Mesendoderm (in vitro differentiated cells): ENCODE measurements at regions not wholly inside any gene's neighbourhood (a gene's known extent, or its start where the extent isn't known, plus 50 kb on each side); places are given as distances from the start of the nearest gene placed in this dataset.

Source experiments
- DNase-seq: peaks from one replicate; pipeline ENCODE4 v3.0.0; 2013
- H2AK5ac ChIP-seq: 2 replicates; pipeline ENCODE4 v1.6.1; 2013; ENCODE audit warnings: low read length, inconsistent platforms
- H2BK120ac ChIP-seq: 2 replicates; pipeline ENCODE4 v1.6.1; 2013; ENCODE audit warnings: low read depth, mild to moderate bottlenecking, low read length, moderate library complexity, mixed read lengths
- H2BK15ac ChIP-seq: replicated peaks from 2 replicates; pipeline ENCODE4 v1.6.1; 2013; ENCODE audit warnings: low read depth, mild to moderate bottlenecking, moderate library complexity
- H2BK5ac ChIP-seq: 2 replicates; pipeline ENCODE4 v1.6.1; 2013; ENCODE audit warnings: low read length, inconsistent platforms
- H3K18ac ChIP-seq: 2 replicates; pipeline ENCODE4 v1.6.1; 2013; ENCODE audit warnings: mild to moderate bottlenecking, low read length, mixed read lengths
- H3K23ac ChIP-seq: one replicate; pipeline ENCODE4 v1.6.1; 2013; ENCODE audit warnings: low read length
- H3K27ac ChIP-seq: 2 replicates; pipeline ENCODE4 v1.5.1; 2013; ENCODE audit warnings: low read depth, mild to moderate bottlenecking, inconsistent platforms, low read length, moderate library complexity
- H3K27me3 ChIP-seq: 2 replicates; pipeline ENCODE4 v1.6.1; 2013; ENCODE audit warnings: low read length, control low read depth, mild to moderate bottlenecking, inconsistent platforms; ENCODE audit not compliant: insufficient read depth, poor library complexity
- H3K36me3 ChIP-seq: 2 replicates; pipeline ENCODE4 v1.6.1; 2013; ENCODE audit warnings: low read length, inconsistent platforms; ENCODE audit not compliant: control insufficient read depth, insufficient read depth
- H3K4ac ChIP-seq: one replicate; pipeline ENCODE4 v1.6.1; 2013; ENCODE audit warnings: low read depth, mild to moderate bottlenecking, low read length, moderate library complexity
- H3K4me1 ChIP-seq: 2 replicates; pipeline ENCODE4 v1.6.1; 2013; ENCODE audit warnings: low read depth, low read length, inconsistent platforms; ENCODE audit not compliant: control insufficient read depth
- H3K4me2 ChIP-seq: 2 replicates; pipeline ENCODE4 v1.6.1; 2013; ENCODE audit warnings: low read length
- H3K4me3 ChIP-seq: 2 replicates; pipeline ENCODE4 v1.5.1; 2013; ENCODE audit warnings: mild to moderate bottlenecking, low read length
- H3K56ac ChIP-seq: one replicate; pipeline ENCODE4 v1.6.1; 2013; ENCODE audit warnings: low read length
- H3K79me1 ChIP-seq: 2 replicates; pipeline ENCODE4 v1.6.1; 2013; ENCODE audit warnings: low read length, inconsistent platforms
- H3K79me2 ChIP-seq: 2 replicates; pipeline ENCODE4 v1.6.1; 2013; ENCODE audit warnings: mild to moderate bottlenecking, low read length; ENCODE audit not compliant: control insufficient read depth, insufficient read depth
- H3K9ac ChIP-seq: 2 replicates; pipeline ENCODE4 v1.6.1; 2013; ENCODE audit warnings: low read length, inconsistent platforms
- H4K5ac ChIP-seq: one replicate; pipeline ENCODE4 v1.6.1; 2013; ENCODE audit warnings: low read length
- H4K8ac ChIP-seq: one replicate; pipeline ENCODE4 v1.6.1; 2013; ENCODE audit warnings: low read depth, mild to moderate bottlenecking, control low read depth, low read length, moderate library complexity
- WGBS: extraction: QIAGEN DNeasy Blood & Tissue Kit; methylation state at CpG from one replicate; pipeline ENCODE4 v1.1.7; 2013; ENCODE audit warnings: low lambda C conversion rate, missing lambda C conversion rate; ENCODE audit not compliant: insufficient coverage; ENCODE audit errors: extremely low coverage; 5-methylcytosine and 5-hydroxymethylcytosine counted together

GRCh38 chr4:77501851-77502250 is 103.8 kb upstream of the CXCL13 start:
- H3K27me3 ChIP-seq = no peaks in the 10 kb centered on the region
- no peak overlapping the region for H3K27ac ChIP-seq
- H3K4ac ChIP-seq = no peak overlapping the region
- H2BK5ac ChIP-seq = no peak overlapping the region
- no peak overlapping the region for H3K9ac ChIP-seq
- no peak for DNase-seq
- H4K8ac ChIP-seq = no peak overlapping the region
- no peak overlapping the region for H4K5ac ChIP-seq
- H3K4me2 ChIP-seq = no peak overlapping the region
- no peak overlapping the region for H3K56ac ChIP-seq
- no peak overlapping the region for H2BK15ac ChIP-seq
- H3K4me3 ChIP-seq = no peak overlapping the region
- no peaks in the 10 kb centered on the region for H3K36me3 ChIP-seq
- no peak overlapping the region for H3K18ac ChIP-seq
- no peaks in the 10 kb centered on the region for H3K79me2 ChIP-seq
- no CpG with 5 or more reads among the region's 2 CpGs for WGBS
- no peak overlapping the region for H2BK120ac ChIP-seq
- H3K23ac ChIP-seq = no peak overlapping the region
- no peaks in the 10 kb centered on the region for H3K79me1 ChIP-seq
- H2AK5ac ChIP-seq = no peak overlapping the region
- H3K4me1 ChIP-seq = no peaks in the 10 kb centered on the region

DNA sequence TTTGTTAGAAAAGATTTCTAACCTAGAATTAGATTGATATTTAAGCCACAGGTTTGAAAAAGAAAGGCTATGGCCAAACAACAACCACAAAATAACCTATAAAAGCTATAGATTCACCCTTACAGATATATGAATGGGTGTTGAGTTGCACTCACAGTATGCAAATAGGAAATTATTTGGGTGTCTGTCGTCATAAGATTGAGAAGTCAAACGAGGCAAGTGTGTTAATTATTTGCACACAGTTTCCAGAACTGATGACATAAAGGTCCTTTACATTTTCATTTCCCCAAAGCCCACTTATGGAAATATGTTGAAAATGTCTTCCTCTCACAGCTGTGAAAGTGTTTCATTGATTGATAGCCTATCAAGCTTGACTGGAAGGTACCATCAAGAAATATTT is 101.2 kb upstream of the CXCL13 start:
- Histone ChIP-seq H3K4ac (no peak overlapping the region), H2BK15ac (no peak overlapping the region)

DNA sequence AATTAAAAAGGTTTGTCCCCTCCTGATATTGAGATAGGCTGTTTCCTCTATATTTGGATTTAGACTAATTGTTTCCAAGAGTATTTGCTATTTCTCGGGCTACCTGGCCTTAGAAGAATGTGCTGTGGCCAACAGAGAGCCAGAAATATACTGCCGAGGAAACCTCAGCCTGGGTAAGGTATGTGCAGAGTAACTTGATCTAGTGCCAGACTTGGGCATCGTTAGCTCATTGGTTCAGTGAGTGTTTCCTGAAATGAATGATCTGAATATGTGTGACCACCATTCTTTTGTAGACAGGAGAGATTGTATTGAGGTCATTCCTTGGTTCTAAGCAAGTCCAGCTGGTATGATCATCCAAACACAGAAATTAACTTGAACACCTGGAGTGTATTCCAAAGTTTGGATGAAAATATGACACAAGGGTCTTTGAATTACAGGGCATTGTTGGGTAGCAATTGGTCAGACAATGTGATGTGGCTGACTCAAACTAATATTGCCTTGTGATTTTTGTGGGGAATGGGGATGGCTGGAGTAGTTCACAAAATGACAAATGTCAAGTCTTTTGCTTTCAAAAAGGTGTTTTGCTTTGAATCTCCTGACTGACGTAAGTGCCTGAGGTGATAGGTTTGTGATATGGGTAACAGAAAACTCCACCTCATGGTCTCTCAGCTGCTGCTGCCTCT is 100.2 kb upstream of the CXCL13 start:
- no CpG with 5 or more reads among the region's 4 CpGs for WGBS
- Histone ChIP-seq H3K36me3 (no peaks in the 10 kb centered on the region), H3K9ac (no peak overlapping the region)

More for the DNA sequence above, 101.2 kb upstream of the CXCL13 start:
- H3K18ac ChIP-seq = no peak overlapping the region
- H2BK120ac ChIP-seq = no peak overlapping the region
- H3K36me3 ChIP-seq = no peaks in the 10 kb centered on the region
- H3K79me1 ChIP-seq = no peaks in the 10 kb centered on the region
- no peak overlapping the region for H2AK5ac ChIP-seq
- no peak overlapping the region for H3K23ac ChIP-seq
- H3K79me2 ChIP-seq = no peaks in the 10 kb centered on the region
- no CpG with 5 or more reads among the region's 2 CpGs for WGBS
- no peak overlapping the region for H3K27ac ChIP-seq
- no peak overlapping the region for H3K4me3 ChIP-seq
- H3K27me3 ChIP-seq = no peaks in the 10 kb centered on the region
- H3K56ac ChIP-seq = no peak overlapping the region
- H3K9ac ChIP-seq = no peak overlapping the region
- DNase-seq = no peak
- no peak overlapping the region for H2BK5ac ChIP-seq
- H4K8ac ChIP-seq = no peak overlapping the region
- H4K5ac ChIP-seq = no peak overlapping the region
- no peaks in the 10 kb centered on the region for H3K4me1 ChIP-seq
- H3K4me2 ChIP-seq = no peak overlapping the region

DNA sequence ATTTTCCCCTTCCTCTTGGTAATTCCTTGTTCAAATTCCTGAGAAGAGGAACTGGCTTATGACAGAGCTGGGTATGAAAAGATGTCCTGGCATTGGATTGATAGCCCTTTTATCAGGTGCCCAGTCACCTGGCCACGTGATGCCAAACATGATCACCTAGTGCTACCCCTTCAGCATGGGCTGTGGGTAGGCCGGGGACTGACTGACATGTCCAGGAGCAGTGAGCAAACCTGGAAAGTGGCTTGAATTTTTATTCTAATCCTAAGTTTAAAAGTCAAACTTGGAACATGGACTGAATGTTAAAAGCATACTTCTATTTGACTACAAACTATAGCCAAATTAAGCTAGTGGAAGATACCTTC is 99.7 kb upstream of the CXCL13 start:
- H2BK15ac ChIP-seq = no peak overlapping the region
- no peak overlapping the region for H3K27ac ChIP-seq
- DNase-seq = no peak
- H3K23ac ChIP-seq = no peak overlapping the region
- H3K4me2 ChIP-seq = no peak overlapping the region
- no CpG with 5 or more reads among the region's 2 CpGs for WGBS
- H3K4me1 ChIP-seq = no peaks in the 10 kb centered on the region
- no peaks in the 10 kb centered on the region for H3K36me3 ChIP-seq
- no peak overlapping the region for H3K4ac ChIP-seq
- H3K9ac ChIP-seq = no peak overlapping the region
- no peak overlapping the region for H4K5ac ChIP-seq
- no peak overlapping the region for H2BK120ac ChIP-seq
- no peak overlapping the region for H4K8ac ChIP-seq
- H2AK5ac ChIP-seq = no peak overlapping the region
- no peak overlapping the region for H3K56ac ChIP-seq
- H3K27me3 ChIP-seq = no peaks in the 10 kb centered on the region
- no peaks in the 10 kb centered on the region for H3K79me2 ChIP-seq
- no peak overlapping the region for H3K4me3 ChIP-seq
- no peak overlapping the region for H3K18ac ChIP-seq
- H2BK5ac ChIP-seq = no peak overlapping the region
- no peaks in the 10 kb centered on the region for H3K79me1 ChIP-seq

More for the DNA sequence above, 100.2 kb upstream of the CXCL13 start:
- H2BK15ac ChIP-seq = no peak overlapping the region
- H3K56ac ChIP-seq = no peak overlapping the region
- H3K23ac ChIP-seq = no peak overlapping the region
- no peak overlapping the region for H3K27ac ChIP-seq
- H3K4me1 ChIP-seq = no peaks in the 10 kb centered on the region
- H2AK5ac ChIP-seq = no peak overlapping the region
- no peak overlapping the region for H4K5ac ChIP-seq
- H2BK5ac ChIP-seq = no peak overlapping the region
- no peak for DNase-seq
- H3K27me3 ChIP-seq = no peaks in the 10 kb centered on the region
- H3K79me1 ChIP-seq = no peaks in the 10 kb centered on the region
- H3K18ac ChIP-seq = no peak overlapping the region
- H3K4ac ChIP-seq = no peak overlapping the region
- no peak overlapping the region for H3K4me2 ChIP-seq
- H4K8ac ChIP-seq = no peak overlapping the region
- H2BK120ac ChIP-seq = no peak overlapping the region
- no peak overlapping the region for H3K4me3 ChIP-seq
- H3K79me2 ChIP-seq = no peaks in the 10 kb centered on the region

DNA sequence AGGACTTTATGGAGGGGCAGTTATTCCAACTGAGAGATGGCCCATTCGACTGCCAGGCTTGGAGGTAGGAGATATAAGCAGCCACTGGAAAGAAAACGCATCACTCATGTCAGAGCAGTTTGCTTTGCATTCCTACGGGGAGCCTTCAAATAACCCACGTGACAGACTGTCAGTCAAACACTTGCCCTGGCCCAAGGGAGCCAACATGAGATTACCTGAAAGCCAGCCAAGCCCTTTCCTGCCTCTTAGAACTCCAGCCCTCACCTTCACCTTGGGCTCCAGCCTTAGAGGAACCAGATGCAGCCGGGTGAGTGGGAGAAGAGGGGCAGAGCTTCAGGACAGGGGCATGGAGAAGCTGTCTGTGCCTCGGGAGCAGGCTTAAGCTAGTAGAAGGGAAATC is 95.3 kb upstream of the CXCL13 start:
- H4K5ac ChIP-seq = no peak overlapping the region
- no peak overlapping the region for H3K4me3 ChIP-seq
- H3K79me2 ChIP-seq = no peaks in the 10 kb centered on the region
- H3K18ac ChIP-seq = no peak overlapping the region
- no peak overlapping the region for H2AK5ac ChIP-seq
- H3K79me1 ChIP-seq = no peaks in the 10 kb centered on the region
- DNase-seq = peak; percentile 1
- no peak overlapping the region for H2BK120ac ChIP-seq
- no peak overlapping the region for H2BK15ac ChIP-seq
- no peak overlapping the region for H4K8ac ChIP-seq
- H3K9ac ChIP-seq = no peak overlapping the region
- no peaks in the 10 kb centered on the region for H3K4me1 ChIP-seq
- no peak overlapping the region for H3K56ac ChIP-seq
- no CpG with 5 or more reads among the region's 6 CpGs for WGBS
- H3K27me3 ChIP-seq = no peaks in the 10 kb centered on the region
- H3K27ac ChIP-seq = no peak overlapping the region
- H3K4me2 ChIP-seq = no peak overlapping the region
- no peak overlapping the region for H3K4ac ChIP-seq
- no peak overlapping the region for H2BK5ac ChIP-seq
- H3K36me3 ChIP-seq = no peaks in the 10 kb centered on the region
- no peak overlapping the region for H3K23ac ChIP-seq

DNA sequence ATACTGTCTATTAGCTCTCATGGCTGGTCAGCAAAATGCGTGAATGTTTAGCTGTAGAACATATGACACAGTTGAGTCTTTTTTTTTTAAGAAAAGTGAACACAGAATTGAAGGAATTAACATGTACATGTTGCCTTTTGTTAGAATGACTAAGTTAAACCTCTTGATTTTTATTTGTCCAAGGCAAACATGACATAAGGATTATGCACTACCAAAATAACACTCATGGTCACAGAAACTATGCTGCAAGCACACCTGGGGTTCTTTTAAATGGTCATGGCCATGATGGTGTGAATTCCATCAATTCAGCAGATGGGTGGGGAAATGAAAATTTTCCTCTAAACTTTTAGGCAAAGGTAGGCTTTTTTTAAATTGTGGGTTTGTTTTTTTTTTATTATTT is 80.1 kb upstream of the CXCL13 start:
- no peak overlapping the region for H4K5ac ChIP-seq
- H3K79me1 ChIP-seq = no peaks in the 10 kb centered on the region
- H4K8ac ChIP-seq = no peak overlapping the region
- H3K9ac ChIP-seq = no peak overlapping the region
- H3K18ac ChIP-seq = no peak overlapping the region
- no peaks in the 10 kb centered on the region for H3K27me3 ChIP-seq
- no CpG with 5 or more reads among the region's 1 CpG for WGBS
- H3K4me2 ChIP-seq = no peak overlapping the region
- H3K23ac ChIP-seq = no peak overlapping the region
- H3K79me2 ChIP-seq = no peaks in the 10 kb centered on the region
- H2BK5ac ChIP-seq = no peak overlapping the region
- no peak for DNase-seq
- no peak overlapping the region for H2BK120ac ChIP-seq
- H3K56ac ChIP-seq = no peak overlapping the region
- no peak overlapping the region for H3K4ac ChIP-seq
- H2BK15ac ChIP-seq = no peak overlapping the region
- H3K4me3 ChIP-seq = no peak overlapping the region
- no peak overlapping the region for H3K27ac ChIP-seq
- H3K36me3 ChIP-seq = no peaks in the 10 kb centered on the region
- no peak overlapping the region for H2AK5ac ChIP-seq
- no peaks in the 10 kb centered on the region for H3K4me1 ChIP-seq
